ENCODE measurements at regions not wholly inside any gene's neighbourhood (a gene's known extent, or its start where the extent isn't known, plus 50 kb on each side); places are given as distances from the start of the nearest gene placed in this dataset.

- H3K4me3 ChIP-seq = no peak overlapping the region
- H3K27me3 ChIP-seq = no peaks in the 10 kb centered on the region
- H3K36me3 ChIP-seq = no peaks in the 10 kb centered on the region
- no peak overlapping the region for H3K27ac ChIP-seq
- no peaks in the 10 kb centered on the region for H3K4me1 ChIP-seq
- no peaks in the 10 kb centered on the region for H3K9me3 ChIP-seq
- intact Hi-C loops (cut with DNase I) = no loop called here
- no peak for TF ChIP-seq CTCF (IDR thresholded peaks at IDR 0.05)
- DNase-seq (ENCODE audit: low spot score in 2 of 2) = no peak
Observed at GRCh38 chr11:115670538-115671205, 166.5 kb upstream of the CADM1 start.

GRCh38 chr11:115665958-115666357 lies 161.7 kb upstream of the CADM1 start:
- no peaks in the 10 kb centered on the region for H3K36me3 ChIP-seq
- H3K4me3 ChIP-seq = no peak overlapping the region
- no peak for TF ChIP-seq CTCF (IDR thresholded peaks at IDR 0.05)
- no peaks in the 10 kb centered on the region for H3K4me1 ChIP-seq
- intact Hi-C loops (cut with DNase I) = no loop called here
- H3K27ac ChIP-seq = no peak overlapping the region
- DNase-seq (ENCODE audit: low spot score in 2 of 2) = no peak
- H3K27me3 ChIP-seq = no peaks in the 10 kb centered on the region
- no peaks in the 10 kb centered on the region for H3K9me3 ChIP-seq

DNA sequence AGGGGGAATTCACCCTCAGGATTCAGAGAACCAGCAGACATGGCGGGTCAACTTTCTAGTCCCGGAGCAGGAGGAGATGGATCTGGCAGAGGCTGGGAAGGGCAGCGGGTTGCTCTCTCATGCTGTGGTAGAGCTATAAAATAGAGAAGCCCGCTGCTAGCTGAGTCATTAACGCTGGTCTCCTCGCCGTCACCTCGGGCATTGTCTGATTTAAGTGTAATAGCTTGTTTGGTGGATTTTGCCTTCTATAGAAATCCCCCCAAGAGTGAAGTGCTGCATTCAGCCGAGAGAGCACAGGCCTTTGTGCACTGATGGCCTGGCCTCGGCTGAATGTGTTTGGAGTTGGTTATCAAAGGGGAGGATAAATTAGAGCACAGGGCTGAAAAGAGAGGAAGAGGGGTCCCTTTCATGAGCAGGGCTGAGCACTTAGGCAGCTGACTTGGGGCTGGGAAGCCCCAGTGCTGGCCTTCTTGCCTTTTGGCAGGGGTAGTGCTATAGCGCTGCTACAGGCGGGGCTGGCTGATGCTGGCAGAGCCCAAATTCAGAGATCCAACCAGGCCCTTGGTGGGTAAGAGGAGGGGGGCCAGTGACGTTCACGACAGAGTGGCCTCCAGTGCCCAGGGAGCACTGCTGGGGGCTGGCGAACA lies 161.1 kb upstream of the CADM1 start:
- intact Hi-C loops (cut with DNase I) = no loop called here
- DNase-seq (ENCODE audit: low spot score in 2 of 2) = no peak
- no peaks in the 10 kb centered on the region for H3K4me1 ChIP-seq
- no peaks in the 10 kb centered on the region for H3K9me3 ChIP-seq
- H3K4me3 ChIP-seq = no peak overlapping the region
- H3K27ac ChIP-seq = no peak overlapping the region
- no peaks in the 10 kb centered on the region for H3K36me3 ChIP-seq
- TF ChIP-seq CTCF (IDR thresholded peaks at IDR 0.05) = no peak
- no peaks in the 10 kb centered on the region for H3K27me3 ChIP-seq

DNA sequence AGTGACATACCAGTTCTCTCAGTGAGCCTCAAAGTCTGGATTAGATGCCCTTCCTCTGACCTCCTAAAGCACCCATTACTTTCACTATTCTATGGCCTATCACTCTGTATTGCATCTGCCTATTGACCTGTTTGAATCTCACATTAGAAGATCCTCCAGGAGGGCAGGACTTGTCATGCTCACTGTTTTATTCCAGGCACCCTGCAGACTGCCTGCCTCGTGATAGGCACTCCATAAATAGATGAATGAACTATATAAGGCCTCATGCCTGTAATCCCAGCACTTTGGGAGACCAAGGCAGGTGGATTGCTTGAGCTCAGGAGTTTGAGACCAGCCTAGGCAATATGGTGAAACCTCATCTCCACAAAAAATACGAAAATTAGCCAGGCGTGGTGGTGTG lies 160.1 kb upstream of the CADM1 start:
- no peak for DNase-seq (ENCODE audit: low spot score in 2 of 2)
- Histone ChIP-seq H3K36me3 (no peaks in the 10 kb centered on the region), H3K27ac (no peak overlapping the region), H3K4me1 (peaks cover 0 to 5% of the 10 kb centered on the region in 2 donors), H3K9me3 (no peaks in the 10 kb centered on the region), H3K27me3 (peaks cover 2% of the 10 kb centered on the region), H3K4me3 (no peak overlapping the region)
- intact Hi-C loops (cut with DNase I) = no loop called here
- no peak for TF ChIP-seq CTCF (IDR thresholded peaks at IDR 0.05)

DNA sequence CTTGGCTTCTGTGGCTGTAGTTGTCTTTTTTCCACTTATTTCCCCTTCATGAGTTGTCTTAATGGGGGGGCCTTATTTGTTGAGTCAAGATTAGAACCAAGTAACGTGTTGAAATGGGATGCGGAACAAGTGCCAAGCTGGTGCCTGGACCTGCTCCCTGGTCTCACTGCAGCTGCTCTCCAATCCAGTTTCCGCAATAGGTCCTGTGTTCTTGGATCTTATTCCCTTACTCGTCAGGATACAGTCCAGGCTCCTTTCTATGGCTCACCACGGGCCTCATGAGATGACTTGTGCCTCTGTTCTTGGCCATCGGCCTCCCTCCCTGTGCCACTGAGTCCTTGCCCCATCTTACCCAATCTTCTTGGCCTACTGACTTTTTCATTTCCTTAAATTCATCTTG lies 159.6 kb upstream of the CADM1 start:
- intact Hi-C loops (cut with DNase I) = no loop called here
- Histone ChIP-seq H3K27me3 (peaks cover 5% of the 10 kb centered on the region), H3K9me3 (no peaks in the 10 kb centered on the region), H3K4me3 (no peak overlapping the region), H3K36me3 (no peaks in the 10 kb centered on the region), H3K27ac (no peak overlapping the region), H3K4me1 (peaks cover 0 to 8% of the 10 kb centered on the region in 2 donors)
- no peak for TF ChIP-seq CTCF (IDR thresholded peaks at IDR 0.05)
- DNase-seq (ENCODE audit: low spot score in 2 of 2) = no peak
